Calu3 (cell line): ENCODE measurements at regions not wholly inside any gene's neighbourhood (a gene's known extent, or its start where the extent isn't known, plus 50 kb on each side); places are given as distances from the start of the nearest gene placed in this dataset.

Source experiments
- BruUV-seq: library from RNA; stranded (reverse); fragments of 400-500 nt; replicated peaks from 2 replicates; lab custom pipeline; 2021; lab: Mats Ljungman, UMichigan
- CTCF ChIA-PET: fragments of 300-600 bp; sonication (Branson Sonifier 250); formaldehyde crosslinking; loops from one replicate; lab custom pipeline; 2022; ENCODE audit warnings: antibody characterized with exemption; lab: Charles Lee
- DNase-seq: peaks from one replicate; pipeline ENCODE4 v3.0.0; 2022
- H3K27ac Mint-ChIP-seq: one replicate; pipeline ENCODE4 v1.8.0; 2022; ENCODE audit warnings: mixed read lengths; ENCODE audit not compliant: unreplicated experiment
- H3K27me3 Mint-ChIP-seq: one replicate; pipeline ENCODE4 v1.8.0; 2022; ENCODE audit warnings: mixed read lengths; ENCODE audit not compliant: unreplicated experiment
- H3K36me3 Mint-ChIP-seq: one replicate; pipeline ENCODE4 v1.8.0; 2022; ENCODE audit warnings: mild to moderate bottlenecking, moderate library complexity, mixed read lengths; ENCODE audit not compliant: insufficient read depth, unreplicated experiment
- H3K4me1 Mint-ChIP-seq: one replicate; pipeline ENCODE4 v1.8.0; 2022; ENCODE audit warnings: mild to moderate bottlenecking, low read depth, mixed read lengths; ENCODE audit not compliant: unreplicated experiment
- H3K4me3 Mint-ChIP-seq: one replicate; pipeline ENCODE4 v1.8.0; 2022; ENCODE audit warnings: mild to moderate bottlenecking, low read depth, moderate library complexity, mixed read lengths; ENCODE audit not compliant: unreplicated experiment
- H3K9me3 Mint-ChIP-seq: one replicate; pipeline ENCODE4 v1.8.0; 2022; ENCODE audit warnings: low read depth, mixed read lengths; ENCODE audit not compliant: unreplicated experiment
- CTCF ChIP-seq: fragments of 200-600 bp; IDR thresholded peaks from one replicate; pipeline ENCODE4 v1.8.0; 2022; ENCODE audit warnings: antibody characterized with exemption; ENCODE audit not compliant: unreplicated experiment
- intact Hi-C: fragments of 100-400 bp; cut with micrococcal nuclease; formaldehyde crosslinking; loops from one replicate; pipeline ENCODE4 v1.10.0; 2022; ENCODE audit not compliant: unreplicated experiment

- peaks cover 19% of the 10 kb centered on the region for H3K4me1 Mint-ChIP-seq
- no peaks in the 10 kb centered on the region for H3K9me3 Mint-ChIP-seq
- BruUV-seq = no TSS peak
- DNase-seq = no peak
- TF ChIP-seq CTCF = no peak
- intact Hi-C loops = loop anchor here (10.0 kb wide), 1 partner anchor 189 kb away; no protein-coding TSS in a partner anchor
- H3K36me3 Mint-ChIP-seq = no peaks in the 10 kb centered on the region
- no peak overlapping the region for H3K27ac Mint-ChIP-seq
- CTCF ChIA-PET = no interaction called here
- H3K4me3 Mint-ChIP-seq = no peak overlapping the region
- no peaks in the 10 kb centered on the region for H3K27me3 Mint-ChIP-seq
Measured at GRCh38 chr4:23324021-23324690, 565.7 kb downstream of the PPARGC1A start.

GRCh38 chr4:23323436-23323835 is 566.4 kb downstream of the PPARGC1A start:
- no peak for TF ChIP-seq CTCF
- DNase-seq = no peak
- Mint-ChIP-seq H3K27me3 (no peaks in the 10 kb centered on the region), H3K4me3 (no peak overlapping the region), H3K4me1 (peaks cover 19% of the 10 kb centered on the region), H3K9me3 (no peaks in the 10 kb centered on the region), H3K27ac (no peak overlapping the region), H3K36me3 (no peaks in the 10 kb centered on the region)
- no TSS peak for BruUV-seq
- intact Hi-C loops = loop anchor here (10.0 kb wide), 1 partner anchor 189 kb away; no protein-coding TSS in a partner anchor
- CTCF ChIA-PET = no interaction called here

GRCh38 chr4:23322732-23323131 is 567.1 kb downstream of the PPARGC1A start:
- BruUV-seq = no TSS peak
- no peak for TF ChIP-seq CTCF
- intact Hi-C loops = loop anchor here (10.0 kb wide), 1 partner anchor 188 kb away; no protein-coding TSS in a partner anchor
- no peaks in the 10 kb centered on the region for H3K27me3 Mint-ChIP-seq
- no peak overlapping the region for H3K4me3 Mint-ChIP-seq
- no peak overlapping the region for H3K27ac Mint-ChIP-seq
- H3K4me1 Mint-ChIP-seq = peaks cover 19% of the 10 kb centered on the region
- no peaks in the 10 kb centered on the region for H3K36me3 Mint-ChIP-seq
- no peak for DNase-seq
- no peaks in the 10 kb centered on the region for H3K9me3 Mint-ChIP-seq
- CTCF ChIA-PET = no interaction called here

- TF ChIP-seq CTCF = no peak
- Mint-ChIP-seq H3K36me3 (no peaks in the 10 kb centered on the region), H3K27ac (no peak overlapping the region), H3K4me3 (no peak overlapping the region), H3K9me3 (no peaks in the 10 kb centered on the region), H3K27me3 (no peaks in the 10 kb centered on the region), H3K4me1 (peaks cover 19% of the 10 kb centered on the region)
- intact Hi-C loops = loop anchor here (10.0 kb wide), 1 partner anchor 186 kb away; no protein-coding TSS in a partner anchor
- DNase-seq = no peak
- no TSS peak for BruUV-seq
- CTCF ChIA-PET = no interaction called here
Measured at GRCh38 chr4:23320931-23321587, 568.8 kb downstream of the PPARGC1A start.
